Loucy (cell line): ENCODE measurements at regions not wholly inside any gene's neighbourhood (a gene's known extent, or its start where the extent isn't known, plus 50 kb on each side); places are given as distances from the start of the nearest gene placed in this dataset.

Source experiments
- H2AFZ ChIP-seq: fragments of 200-600 bp; sonication (generic); 2 replicates; pipeline ENCODE4 v1.6.0; 2016; ENCODE audit warnings: antibody characterized with exemption, mild to moderate bottlenecking, low read length, moderate library complexity
- H3F3A ChIP-seq: fragments of 200-600 bp; 2 replicates; pipeline ENCODE4 v1.6.0; 2016; ENCODE audit warnings: antibody characterized with exemption, low read depth, mild to moderate bottlenecking
- H3K27me3 ChIP-seq: fragments of 200-600 bp; sonication (generic); 2 replicates; pipeline ENCODE4 v1.6.1; 2014; ENCODE audit warnings: low read length, mild to moderate bottlenecking; ENCODE audit not compliant: insufficient read depth, poor library complexity, severe bottlenecking
- H3K36me3 ChIP-seq: fragments of 200-600 bp; sonication (generic); 2 replicates; pipeline ENCODE4 v1.6.1; 2016; ENCODE audit warnings: low read length; ENCODE audit not compliant: insufficient read depth
- H3K4me1 ChIP-seq: fragments of 200-600 bp; sonication (generic); 2 replicates; pipeline ENCODE4 v1.5.1; 2014; ENCODE audit warnings: low read length, mild to moderate bottlenecking; ENCODE audit not compliant: insufficient read depth, poor library complexity, severe bottlenecking
- H3K4me2 ChIP-seq: fragments of 200-600 bp; sonication (generic); 2 replicates; pipeline ENCODE4 v1.6.0; 2014; ENCODE audit warnings: antibody characterized with exemption, low read length, low read depth, mild to moderate bottlenecking; ENCODE audit not compliant: poor library complexity, severe bottlenecking
- H3K4me3 ChIP-seq: fragments of 200-600 bp; sonication (generic); 2 replicates; pipeline ENCODE4 v1.5.1; 2014; ENCODE audit warnings: low read length, mild to moderate bottlenecking, mixed read lengths; ENCODE audit not compliant: poor library complexity, severe bottlenecking
- H3K79me2 ChIP-seq: fragments of 200-600 bp; sonication (generic); 2 replicates; pipeline ENCODE4 v1.6.1; 2014; ENCODE audit warnings: low read length; ENCODE audit not compliant: insufficient read depth
- H3K9ac ChIP-seq: fragments of 200-600 bp; sonication (generic); 2 replicates; pipeline ENCODE4 v1.6.0; 2014; ENCODE audit warnings: mild to moderate bottlenecking, low read depth, low read length, moderate library complexity; ENCODE audit not compliant: poor library complexity, severe bottlenecking
- H3K9me2 ChIP-seq: fragments of 200-600 bp; sonication (generic); replicated peaks from 2 replicates; pipeline ENCODE4 v1.6.1; 2016; ENCODE audit warnings: low read depth, low read length, mixed read lengths
- H3K9me3 ChIP-seq: fragments of 200-600 bp; sonication (generic); 2 replicates; pipeline ENCODE4 v1.6.1; 2014; ENCODE audit warnings: mild to moderate bottlenecking, antibody characterized with exemption, low read length, low read depth; ENCODE audit not compliant: insufficient read depth
- H4K20me1 ChIP-seq: fragments of 200-600 bp; sonication (generic); 2 replicates; pipeline ENCODE4 v1.6.0; 2014; ENCODE audit warnings: antibody characterized with exemption, low read length, mild to moderate bottlenecking; ENCODE audit not compliant: insufficient read depth, poor library complexity, severe bottlenecking
- CTCF ChIP-seq: fragments of 200-600 bp; sonication (generic); conservative IDR thresholded peaks from 2 replicates; pipeline ENCODE4 v1.5.1; 2014; ENCODE audit warnings: mild to moderate bottlenecking, antibody characterized with exemption, low read length
- EZH2phosphoT487 ChIP-seq: fragments of 200-600 bp; IDR thresholded peaks from 2 replicates; pipeline ENCODE4 v1.6.1; 2018; ENCODE audit warnings: antibody characterized with exemption, mild to moderate bottlenecking, moderate library complexity, borderline replicate concordance

GRCh38 chr4:174581901-174582300 is 59.6 kb upstream of the HPGD start:
- Histone ChIP-seq H3K4me2 (no peak overlapping the region), H2AFZ (no peak overlapping the region), H3K4me1 (peaks cover 18% of the 10 kb centered on the region), H3K9ac (no peak overlapping the region), H3K79me2 (no peaks in the 10 kb centered on the region), H3K9me2 (no peaks in the 10 kb centered on the region), H3K36me3 (no peaks in the 10 kb centered on the region), H3K9me3 (no peaks in the 10 kb centered on the region), H4K20me1 (no peaks in the 10 kb centered on the region), H3F3A (no peaks in the 10 kb centered on the region), H3K27me3 (no peaks in the 10 kb centered on the region), H3K4me3 (no peak overlapping the region)
- no peak for TF ChIP-seq CTCF
- no peak for TF ChIP-seq EZH2phosphoT487

GRCh38 chr4:174580597-174580996 is 58.3 kb upstream of the HPGD start:
- no peaks in the 10 kb centered on the region for H3K27me3 ChIP-seq
- peak overlapping the region; percentile 51 for H3K4me2 ChIP-seq
- H2AFZ ChIP-seq, result peak overlapping the region; percentile 80
- TF ChIP-seq CTCF, result no peak
- no peak for TF ChIP-seq EZH2phosphoT487
- no peaks in the 10 kb centered on the region for H3K9me3 ChIP-seq
- H3K9me2 ChIP-seq, result no peaks in the 10 kb centered on the region
- no peaks in the 10 kb centered on the region for H3F3A ChIP-seq
- no peak overlapping the region for H3K9ac ChIP-seq
- no peaks in the 10 kb centered on the region for H3K79me2 ChIP-seq
- H3K4me3 ChIP-seq, result peak overlapping the region; percentile 12
- H3K36me3 ChIP-seq, result no peaks in the 10 kb centered on the region
- peaks cover 18% of the 10 kb centered on the region for H3K4me1 ChIP-seq
- H4K20me1 ChIP-seq, result no peaks in the 10 kb centered on the region

- H2AFZ ChIP-seq, result no peak overlapping the region
- H3K79me2 ChIP-seq, result no peaks in the 10 kb centered on the region
- no peaks in the 10 kb centered on the region for H3K27me3 ChIP-seq
- H3K9ac ChIP-seq, result no peak overlapping the region
- peaks cover 18% of the 10 kb centered on the region for H3K4me1 ChIP-seq
- TF ChIP-seq CTCF (no peak), EZH2phosphoT487 (no peak)
- H4K20me1 ChIP-seq, result no peaks in the 10 kb centered on the region
- H3K9me3 ChIP-seq, result no peaks in the 10 kb centered on the region
- no peak overlapping the region for H3K4me3 ChIP-seq
- H3K4me2 ChIP-seq, result no peak overlapping the region
- no peaks in the 10 kb centered on the region for H3F3A ChIP-seq
- H3K36me3 ChIP-seq, result no peaks in the 10 kb centered on the region
- H3K9me2 ChIP-seq, result no peaks in the 10 kb centered on the region
Observed at GRCh38 chr4:174579421-174579820, 57.1 kb upstream of the HPGD start.
